HPDE6-E6E7 (cell line): ENCODE measurements at regions not wholly inside any gene's neighbourhood (a gene's known extent, or its start where the extent isn't known, plus 50 kb on each side); places are given as distances from the start of the nearest gene placed in this dataset.

ENCODE experiments used
- DNase-seq: peaks from one replicate; pipeline ENCODE4 v3.0.0; 2011; ENCODE audit warnings: missing footprints; ENCODE audit errors: extremely low spot score

GRCh38 chr9:19597176-19597575 is 188.4 kb downstream of the ACER2 start:
- DNase-seq, result no peak

- DNase-seq, result no peak
Measured at GRCh38 chr9:19595003-19595402, 186.2 kb downstream of the ACER2 start.

DNA sequence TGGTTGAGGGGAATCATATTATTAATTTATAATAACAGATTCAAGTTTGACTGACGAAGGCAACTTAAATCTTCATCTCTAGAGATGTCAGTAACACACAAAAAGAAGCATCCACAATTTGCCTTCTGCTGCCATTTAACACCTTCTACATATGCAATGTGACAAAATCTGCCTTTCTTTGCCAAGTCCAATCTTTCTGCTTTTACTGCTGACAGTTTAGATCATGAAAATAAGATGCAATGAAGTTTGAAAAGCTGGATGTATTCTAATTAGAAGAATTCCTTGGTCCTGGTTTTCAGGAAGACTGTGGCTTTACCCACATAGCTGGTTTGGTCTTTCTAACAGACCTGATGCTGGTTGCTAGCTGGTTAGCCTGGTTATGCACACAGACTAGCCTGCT is 178.9 kb downstream of the ACER2 start:
- DNase-seq, result no peak

DNA sequence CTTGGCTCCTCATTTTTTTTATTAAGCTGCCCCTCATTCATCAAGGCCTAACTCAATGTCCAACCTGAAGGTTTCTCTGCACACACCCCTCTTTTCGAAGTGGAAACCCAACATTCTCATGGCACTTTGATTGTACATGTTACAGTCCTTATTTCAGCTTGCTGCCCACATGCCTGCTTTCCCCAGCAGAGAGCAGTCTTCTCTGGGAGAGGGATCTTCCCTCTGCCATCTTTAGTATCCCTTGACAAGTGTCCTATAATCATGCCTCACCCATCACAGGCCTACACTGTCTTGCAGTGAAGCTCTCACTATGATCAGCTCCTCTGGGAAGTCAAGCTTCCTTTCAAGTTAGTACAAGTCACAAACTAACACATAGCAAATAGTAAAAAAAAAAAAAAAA is 175.1 kb downstream of the ACER2 start:
- DNase-seq, result no peak

DNA sequence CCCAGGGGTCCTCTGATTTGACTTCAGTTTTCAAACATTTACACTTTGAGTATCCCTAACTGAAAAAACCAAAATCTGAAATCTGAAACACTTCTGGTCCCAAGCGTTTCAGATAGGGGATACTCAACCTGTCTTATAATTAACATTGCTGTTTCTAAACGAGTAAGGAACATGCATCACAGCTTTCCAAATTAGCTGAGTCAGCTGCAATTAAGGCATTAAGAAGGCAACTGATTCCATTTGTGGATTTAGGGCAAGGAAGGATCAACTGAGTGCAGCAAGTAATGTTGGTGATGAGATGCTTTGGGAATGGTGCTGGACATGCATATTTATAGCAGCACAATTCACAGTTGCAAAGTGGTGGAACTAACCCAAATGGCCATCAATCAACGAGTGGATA is 168.6 kb downstream of the ACER2 start:
- no peak for DNase-seq

DNA sequence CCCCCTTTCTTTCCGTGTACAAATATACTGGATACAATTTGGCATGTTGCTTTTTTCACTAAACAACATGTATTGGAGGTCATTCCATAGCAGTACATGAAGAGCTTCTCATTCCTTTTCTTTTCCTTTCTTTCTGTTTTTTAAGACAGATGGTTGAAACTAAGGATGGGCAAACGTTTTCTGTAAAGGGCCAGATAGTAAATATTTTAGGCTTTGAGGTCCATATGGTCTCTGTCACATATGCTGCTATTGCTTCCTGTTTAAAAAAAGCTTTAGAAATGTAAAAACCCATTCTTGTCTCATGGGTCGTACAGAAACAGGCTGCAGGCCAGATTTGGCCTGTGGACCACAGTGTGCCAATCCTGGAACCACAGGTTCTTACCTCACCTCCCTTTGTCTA is 160.1 kb downstream of the ACER2 start:
- no peak for DNase-seq

DNA sequence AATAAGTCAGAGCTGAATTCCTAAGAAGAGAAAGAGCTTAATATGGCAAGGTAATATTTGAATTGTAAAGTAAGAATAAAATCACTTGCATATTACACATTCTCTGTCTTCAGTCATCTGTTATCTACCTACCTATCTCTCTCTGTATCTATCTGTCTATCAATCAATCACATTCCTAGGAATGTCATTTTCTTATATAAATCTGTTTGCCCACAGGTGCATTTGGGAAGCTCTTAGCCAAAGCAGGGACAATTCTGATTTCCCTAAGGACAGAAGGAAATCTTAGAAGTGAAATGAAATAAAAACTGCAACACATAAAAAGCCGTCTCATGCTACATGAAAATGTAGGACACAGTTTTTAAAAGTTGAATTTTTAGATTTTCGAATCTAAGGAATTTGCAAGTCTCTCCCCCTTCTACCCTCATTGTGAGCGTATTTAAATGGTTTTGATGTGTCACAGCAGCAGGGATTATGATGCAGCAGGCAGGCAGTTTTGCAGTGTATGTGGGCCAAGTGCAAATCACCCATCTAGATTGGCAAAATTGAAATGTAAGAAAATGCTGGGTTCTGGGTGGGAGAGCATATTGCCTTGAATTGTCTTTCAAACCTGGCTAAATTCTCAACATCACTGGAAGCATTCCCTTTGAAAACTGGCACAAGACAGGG is 155.7 kb downstream of the ACER2 start:
- DNase-seq, result no peak

DNA sequence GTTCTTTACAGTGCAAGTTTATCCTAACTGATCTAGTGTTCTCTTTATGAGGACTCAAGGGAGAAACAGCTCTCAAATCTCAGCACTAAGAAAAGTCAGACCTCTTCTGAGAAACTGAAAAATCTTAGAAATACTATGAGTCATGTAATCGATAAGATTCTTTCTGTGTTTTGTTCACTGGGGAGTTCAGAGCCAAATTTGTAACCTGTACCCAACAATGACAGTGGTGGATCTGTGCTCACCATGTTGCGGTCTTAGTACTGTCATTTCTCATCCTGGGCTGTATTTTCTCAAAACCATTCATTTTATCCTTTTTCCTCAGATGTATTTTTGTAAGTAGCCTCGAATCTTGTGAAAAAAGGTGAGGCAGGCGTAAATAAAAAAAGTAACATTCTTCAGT is 146.4 kb downstream of the ACER2 start:
- DNase-seq, result no peak

- no peak for DNase-seq
Measured at GRCh38 chr9:19554529-19554928, 145.7 kb downstream of the ACER2 start.

DNA sequence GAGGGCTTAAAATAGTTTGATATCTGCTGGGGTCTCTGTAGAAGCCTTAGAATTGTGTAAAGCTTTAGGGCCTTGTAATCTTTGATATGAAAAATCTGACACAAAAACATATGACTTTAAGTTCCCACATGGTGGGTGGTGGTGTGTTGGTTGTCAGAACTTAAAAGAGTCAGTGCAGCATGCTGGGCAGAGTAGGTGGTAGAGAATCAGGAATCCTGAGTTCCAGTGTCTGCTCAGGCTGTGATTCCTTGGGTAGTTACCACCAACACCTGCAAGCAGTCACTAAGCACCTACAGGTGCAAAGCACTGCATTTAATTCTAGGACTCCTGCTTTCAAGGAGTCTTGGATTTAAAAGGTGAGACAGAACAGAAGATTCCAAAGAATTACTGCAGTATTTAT is 144.6 kb downstream of the ACER2 start:
- no peak for DNase-seq

- DNase-seq, result no peak
Measured at GRCh38 chr9:19552282-19553105, 143.7 kb downstream of the ACER2 start.

GRCh38 chr9:19551124-19551929 is 142.5 kb downstream of the ACER2 start:
- no peak for DNase-seq

GRCh38 chr9:19550009-19550408 is 141.2 kb downstream of the ACER2 start:
- DNase-seq, result no peak

GRCh38 chr9:19533373-19533772 is 124.6 kb downstream of the ACER2 start:
- no peak for DNase-seq

GRCh38 chr9:19527663-19528062 is 118.9 kb downstream of the ACER2 start:
- DNase-seq, result no peak

GRCh38 chr9:19522558-19522957 is 113.7 kb downstream of the ACER2 start:
- no peak for DNase-seq

- DNase-seq, result no peak
Measured at GRCh38 chr9:19521205-19521604, 112.4 kb downstream of the ACER2 start.

DNA sequence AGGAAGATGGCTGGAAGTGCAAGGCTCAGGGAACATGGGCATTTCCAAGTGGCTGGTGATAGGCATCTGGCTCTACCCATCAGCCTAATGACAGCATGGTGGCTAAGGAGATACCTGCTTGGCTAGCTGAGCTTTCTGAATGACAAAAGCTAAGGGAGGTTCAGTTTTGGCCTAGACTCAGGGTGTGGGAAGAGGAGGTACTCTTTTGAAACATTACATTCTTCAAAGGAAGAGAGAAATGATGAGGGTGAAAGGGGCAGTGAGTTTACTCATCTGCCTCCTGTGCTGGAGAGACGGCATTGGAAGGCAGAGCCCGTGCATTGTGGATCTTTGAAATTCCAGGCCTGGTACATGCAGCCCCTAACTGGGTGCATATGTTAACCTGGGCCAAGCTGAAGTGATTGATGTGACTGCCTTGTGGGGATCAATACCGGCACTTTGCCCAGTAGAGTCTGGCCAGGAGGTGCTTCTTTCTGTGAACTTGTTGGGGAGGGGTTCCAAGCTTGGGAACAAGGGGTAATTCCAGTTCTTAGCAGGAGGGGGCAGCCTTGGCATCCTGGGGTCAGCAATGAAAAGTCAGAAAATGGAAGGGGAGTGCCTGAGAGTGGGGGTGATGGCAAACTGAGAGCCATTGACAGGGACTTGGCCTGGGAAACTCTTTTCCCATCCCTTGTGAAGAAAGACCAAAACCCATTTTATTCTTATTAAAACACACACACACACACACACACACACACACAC is 108.6 kb downstream of the ACER2 start:
- no peak for DNase-seq

- no peak for DNase-seq
Measured at GRCh38 chr9:19516348-19516747, 107.5 kb downstream of the ACER2 start.

- DNase-seq, result no peak
Measured at GRCh38 chr9:19513671-19514275, 105.0 kb downstream of the ACER2 start.

DNA sequence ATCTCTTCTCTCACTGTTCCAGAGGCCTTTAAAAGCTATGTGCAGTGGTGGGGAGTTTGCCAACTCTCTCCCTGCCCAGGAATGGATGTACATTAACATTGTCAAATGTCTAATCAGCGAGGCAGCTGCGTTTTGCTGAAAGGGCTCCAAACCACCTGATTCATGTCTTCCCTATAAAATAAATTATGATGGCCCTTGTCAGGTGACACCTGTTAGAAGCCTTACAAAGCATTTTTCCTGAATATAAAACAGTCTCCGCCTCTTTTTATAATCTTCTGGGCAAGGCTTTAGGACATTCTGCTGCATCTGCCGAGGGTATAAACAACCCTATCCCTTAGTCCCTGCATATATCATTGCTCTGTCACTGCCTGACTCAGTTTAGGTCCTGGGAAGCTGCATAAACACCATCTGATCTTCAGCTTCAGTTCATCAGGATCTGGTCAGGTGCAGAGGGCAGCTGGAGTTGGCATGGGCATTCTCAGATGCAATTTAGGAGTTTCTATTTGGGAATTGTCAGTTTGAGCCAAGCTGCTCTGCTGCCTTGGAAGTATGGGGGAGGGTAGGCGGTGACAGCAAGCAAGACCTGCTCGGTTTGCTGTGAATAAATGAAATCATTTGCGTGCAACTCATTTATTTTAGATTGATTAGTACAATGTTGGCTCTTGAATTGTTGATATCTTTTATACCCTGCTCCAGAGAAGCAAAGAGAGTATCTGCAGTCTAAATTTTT is 103.5 kb downstream of the ACER2 start:
- no peak for DNase-seq
